Jurkat, Clone E6-1 (cell line): ENCODE measurements at regions not wholly inside any gene's neighbourhood (a gene's known extent, or its start where the extent isn't known, plus 50 kb on each side); places are given as distances from the start of the nearest gene placed in this dataset.
A peak's percentile ranks its signal among the peaks of the same experiment; 100 is the strongest.

ENCODE experiments used
- DNase-seq: peaks from one replicate; pipeline ENCODE4 v3.0.0-alpha.2; 2011; ENCODE audit warnings: low read depth, low spot score
- H3K4me3 ChIP-seq: 2 replicates; pipeline ENCODE4 v1.5.1; 2011; ENCODE audit warnings: mild to moderate bottlenecking, low read length, control low read depth, moderate library complexity

DNA sequence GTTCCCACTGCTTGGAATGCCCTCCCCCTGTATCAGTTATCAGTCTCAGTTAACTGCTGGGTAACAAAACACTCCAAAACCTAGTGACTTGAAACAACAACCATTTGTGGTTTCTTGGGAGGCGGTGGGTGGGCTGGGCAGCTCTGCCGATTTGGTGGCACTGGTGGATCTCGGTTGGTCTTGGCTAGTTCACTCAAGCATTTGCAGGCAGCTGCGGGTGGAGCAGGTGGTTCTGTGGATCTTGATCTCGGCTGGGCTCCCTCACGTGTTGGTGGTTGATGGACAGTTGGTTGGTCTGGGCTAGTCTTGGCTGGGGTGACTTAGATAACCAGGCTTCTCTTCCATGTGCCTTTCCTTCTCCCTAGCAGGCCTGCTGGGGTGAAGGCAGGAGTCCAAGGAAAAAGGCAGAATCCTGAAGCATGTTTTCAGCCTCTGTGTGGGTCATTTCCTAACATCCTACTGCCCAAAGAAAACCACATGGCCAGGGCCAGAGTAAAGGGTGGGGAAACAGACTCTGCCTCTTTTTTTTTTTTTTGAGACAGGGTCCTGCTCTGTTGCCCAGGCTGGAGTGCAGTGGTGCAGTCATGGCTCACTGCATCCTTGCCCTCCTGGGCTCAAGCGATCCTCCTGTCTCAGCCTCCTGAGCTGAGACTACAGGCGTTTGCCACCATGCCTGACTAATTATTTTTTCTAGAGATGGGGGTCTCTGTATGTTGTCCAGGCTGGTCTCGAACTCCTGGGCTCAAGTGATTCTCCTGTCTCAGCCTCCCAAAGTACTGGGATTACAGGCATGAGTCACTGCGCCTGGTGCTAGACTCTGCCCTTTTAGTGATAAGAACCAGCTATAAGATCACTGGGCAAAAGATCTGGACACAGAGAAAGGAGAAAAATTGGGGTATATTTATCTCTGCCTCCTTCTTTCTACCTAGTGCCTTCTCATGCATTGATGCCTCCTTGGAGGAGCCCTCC, 183.7 kb downstream of the RGS3 start:
- H3K4me3 ChIP-seq = no peak overlapping the region
- no peak for DNase-seq

GRCh38 chr9:113648048-113648447, 184.5 kb downstream of the RGS3 start:
- DNase-seq = no peak
- no peak overlapping the region for H3K4me3 ChIP-seq

DNA sequence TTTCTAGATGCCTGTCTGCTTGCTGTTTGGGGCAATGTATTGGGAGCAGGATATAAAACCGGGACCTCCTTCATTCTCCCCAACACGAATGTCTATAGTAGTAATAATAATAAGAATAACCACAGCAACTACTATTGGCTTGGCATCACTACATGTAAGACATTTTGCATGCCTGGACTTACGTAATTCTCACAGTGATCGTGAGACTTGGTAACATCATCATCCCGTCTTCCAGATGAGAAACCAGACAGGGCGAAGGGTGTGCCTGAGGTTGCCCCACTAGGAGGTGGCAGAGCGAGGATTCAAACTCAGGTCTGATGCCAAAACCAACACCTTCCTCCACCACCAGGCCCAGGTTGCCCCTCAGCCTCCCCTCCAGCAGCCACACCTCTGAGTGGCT, 185.1 kb downstream of the RGS3 start:
- DNase-seq = no peak
- H3K4me3 ChIP-seq = no peak overlapping the region

DNA sequence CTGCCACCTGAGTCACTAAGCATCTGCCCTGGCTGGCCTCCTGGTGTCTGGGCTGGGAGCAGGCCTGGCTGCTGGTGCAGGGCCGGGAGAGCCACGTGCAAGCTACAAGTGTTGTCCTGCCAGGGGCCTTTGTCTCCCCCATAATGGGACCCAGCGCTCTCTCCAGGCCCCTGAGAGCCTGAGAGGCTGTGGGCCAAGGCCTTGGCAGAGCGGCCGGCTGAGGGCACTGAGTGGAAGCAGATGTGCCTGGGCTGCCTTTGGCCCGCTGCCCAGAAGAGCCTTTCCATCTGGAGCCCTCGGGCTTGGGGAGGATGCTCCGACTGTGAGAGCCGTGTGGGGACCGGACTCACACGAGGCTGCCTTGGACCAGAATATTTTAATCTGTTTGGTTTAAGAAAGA, 185.5 kb downstream of the RGS3 start:
- no peak for DNase-seq
- no peak overlapping the region for H3K4me3 ChIP-seq

DNA sequence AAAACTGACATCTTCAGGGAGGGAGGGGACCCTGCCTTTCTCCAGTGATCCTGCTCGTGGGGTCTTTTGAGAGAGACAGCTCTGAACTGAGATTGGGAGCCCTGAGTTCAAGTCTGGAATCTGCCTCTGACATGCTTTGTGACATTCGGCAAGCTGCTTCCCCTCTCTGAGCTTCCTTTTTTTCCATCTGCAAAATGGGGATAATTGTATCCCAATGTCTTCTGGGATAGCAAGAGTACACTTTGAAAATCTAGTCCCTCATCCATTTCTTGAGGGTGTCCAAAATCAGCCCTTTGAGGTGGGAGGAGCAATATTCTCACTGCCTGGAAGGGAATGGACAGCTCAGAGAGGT, 186.3 kb downstream of the RGS3 start:
- DNase-seq = no peak

DNA sequence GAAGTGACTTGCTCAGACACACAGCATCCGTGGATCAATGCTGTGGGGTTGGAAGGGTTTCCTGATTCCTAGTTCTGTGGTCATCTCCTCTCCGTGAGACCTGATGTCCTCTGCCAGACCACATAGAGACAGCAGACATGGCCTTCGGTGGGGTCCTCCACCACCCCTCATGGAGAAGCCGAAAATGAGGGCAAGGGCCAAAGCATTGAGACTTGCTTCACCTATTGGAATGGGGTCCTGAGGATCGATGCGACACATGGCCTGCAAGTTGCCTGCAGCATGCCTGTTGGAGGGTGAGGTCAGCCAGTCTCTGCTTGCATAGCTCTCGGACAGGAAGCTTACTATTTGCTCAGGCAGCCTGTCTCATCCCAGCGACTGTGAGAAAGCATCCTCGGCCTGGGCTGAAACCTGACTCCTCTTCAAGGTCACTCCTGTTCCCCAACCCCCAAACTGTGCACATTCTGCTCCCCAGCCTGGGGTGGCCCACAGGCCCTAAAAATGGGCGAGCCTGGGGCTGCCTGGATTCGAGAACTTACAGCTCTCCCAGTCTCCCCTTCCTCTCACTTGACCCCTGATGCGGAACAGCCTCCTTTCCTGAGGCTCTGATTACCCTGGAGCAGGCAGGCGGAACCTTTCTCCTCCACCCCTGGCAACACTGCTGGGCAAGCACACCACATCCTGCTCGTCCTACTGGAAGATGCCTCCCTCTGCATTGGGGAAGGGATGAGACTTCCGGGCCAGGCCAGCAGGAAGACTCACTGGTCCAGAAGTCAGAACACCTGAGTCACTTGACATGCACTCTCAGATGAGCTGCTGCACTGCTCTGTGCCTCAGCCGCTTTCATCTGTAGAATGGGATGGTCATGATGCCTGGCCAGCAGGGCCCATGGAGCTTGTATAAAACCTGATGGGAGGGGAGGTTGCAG, 186.9 kb downstream of the RGS3 start:
- no peak overlapping the region for H3K4me3 ChIP-seq
- no peak for DNase-seq

More for the DNA sequence above, 186.3 kb downstream of the RGS3 start:
- H3K4me3 ChIP-seq = no peak overlapping the region

DNA sequence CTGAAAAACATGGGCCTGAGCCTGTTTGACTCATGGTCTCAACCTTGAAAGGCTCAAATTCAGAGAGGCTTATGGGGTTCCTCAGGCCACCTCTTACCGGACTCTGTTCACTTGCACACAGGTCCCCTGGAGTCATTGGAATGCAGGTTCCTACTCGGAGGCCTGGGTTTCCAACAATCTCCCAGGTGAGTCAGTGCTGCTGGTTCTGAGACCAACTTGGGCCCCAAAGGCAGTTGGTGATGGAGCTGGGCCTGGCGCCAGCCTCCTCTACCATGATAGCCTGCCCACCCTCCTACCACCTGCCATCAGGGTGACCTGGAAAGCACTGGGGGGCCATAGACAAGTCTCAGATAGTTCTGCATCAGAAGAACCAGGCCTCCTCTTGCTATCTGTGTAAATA, 188.4 kb downstream of the RGS3 start:
- H3K4me3 ChIP-seq = no peak overlapping the region
- DNase-seq = no peak

GRCh38 chr9:113652355-113653152, 189.0 kb downstream of the RGS3 start:
- no peak overlapping the region for H3K4me3 ChIP-seq
- DNase-seq = no peak

GRCh38 chr9:113653746-113654604, 190.4 kb downstream of the RGS3 start:
- no peak overlapping the region for H3K4me3 ChIP-seq
- DNase-seq = no peak

DNA sequence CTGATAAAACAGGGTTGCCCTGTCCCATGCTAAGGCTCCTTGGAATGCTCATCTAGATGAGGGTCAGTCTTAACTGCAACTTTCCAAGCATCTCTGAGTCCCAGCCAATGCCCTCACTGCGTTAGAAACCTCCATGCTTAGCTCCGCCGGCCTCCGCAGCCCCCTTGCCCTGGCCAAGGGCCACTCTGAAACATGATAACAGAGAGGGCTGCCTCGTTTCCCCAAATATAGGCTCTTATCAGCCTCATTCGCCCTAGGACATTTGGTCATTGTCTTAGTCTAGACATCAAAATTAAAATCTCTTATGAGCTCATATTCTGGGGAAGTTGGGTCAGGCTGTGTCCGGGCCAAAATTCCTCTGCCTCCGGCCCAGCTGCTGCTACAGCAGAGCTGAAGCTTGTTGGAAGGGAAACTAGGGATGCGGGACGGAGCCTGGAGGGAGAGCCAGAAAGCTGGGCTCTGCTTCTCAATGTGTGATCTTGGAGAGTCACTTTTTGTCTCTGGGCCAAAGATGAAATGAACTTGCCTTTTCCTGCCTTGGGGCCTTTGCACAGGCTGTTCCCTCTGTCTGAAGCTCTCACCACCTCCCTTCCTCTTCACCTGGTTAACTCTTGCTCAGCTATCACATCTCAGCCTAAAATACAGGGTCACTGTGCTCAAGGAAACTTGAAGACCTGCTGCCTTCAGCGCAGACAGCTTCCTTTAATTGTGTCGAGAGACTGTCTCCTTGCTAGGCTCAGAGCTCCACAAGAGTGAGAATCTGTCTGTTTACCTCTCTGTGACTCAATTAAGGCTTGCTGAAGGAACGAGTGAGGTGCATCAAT, 191.3 kb downstream of the RGS3 start:
- no peak overlapping the region for H3K4me3 ChIP-seq
- no peak for DNase-seq

DNA sequence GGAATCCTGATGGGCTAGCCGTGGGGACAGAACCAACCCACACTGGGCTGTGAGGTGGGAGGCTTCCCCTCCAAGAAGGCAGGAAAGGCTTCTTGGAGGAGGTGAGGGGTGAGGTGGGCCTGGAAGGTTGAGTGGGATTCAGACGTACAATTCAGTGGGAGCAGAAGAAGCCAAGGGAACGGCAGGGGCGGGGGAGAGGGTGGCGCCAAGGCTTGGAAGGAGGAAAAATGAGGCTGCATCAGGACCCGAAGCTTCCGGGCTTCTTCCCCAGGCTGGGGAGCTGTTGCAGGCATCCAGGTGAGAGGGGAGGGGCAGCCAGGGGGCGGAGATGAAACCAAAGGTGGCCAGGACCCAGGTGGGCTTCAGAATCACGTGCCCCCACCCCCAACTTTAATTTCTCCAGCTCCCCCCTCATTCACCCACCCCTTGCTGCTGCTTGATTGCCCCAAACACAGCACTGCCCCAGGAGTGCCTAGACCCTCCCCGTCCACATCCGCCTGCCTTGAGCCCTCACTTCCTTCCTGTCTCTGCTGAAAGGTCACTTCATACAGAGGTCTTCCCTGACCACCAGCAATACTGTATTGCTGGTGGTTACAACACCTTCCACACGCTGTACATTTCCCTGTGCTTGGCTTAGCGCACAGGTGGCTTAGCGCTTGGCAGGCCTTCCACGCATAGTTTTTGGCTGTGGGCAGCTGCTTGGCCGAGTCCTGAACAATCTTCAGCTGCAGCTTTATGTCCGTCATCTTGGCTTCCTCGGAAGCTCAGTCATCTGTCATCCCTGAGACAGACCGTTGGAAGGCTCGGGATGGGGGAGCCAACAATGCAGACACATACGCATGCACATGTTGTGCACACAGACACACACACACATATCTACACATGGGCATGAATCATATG, 193.5 kb downstream of the RGS3 start:
- no peak overlapping the region for H3K4me3 ChIP-seq
- DNase-seq = no peak

GRCh38 chr9:113657765-113658544, 194.4 kb downstream of the RGS3 start:
- no peak overlapping the region for H3K4me3 ChIP-seq
- peak; percentile 52 for DNase-seq

DNA sequence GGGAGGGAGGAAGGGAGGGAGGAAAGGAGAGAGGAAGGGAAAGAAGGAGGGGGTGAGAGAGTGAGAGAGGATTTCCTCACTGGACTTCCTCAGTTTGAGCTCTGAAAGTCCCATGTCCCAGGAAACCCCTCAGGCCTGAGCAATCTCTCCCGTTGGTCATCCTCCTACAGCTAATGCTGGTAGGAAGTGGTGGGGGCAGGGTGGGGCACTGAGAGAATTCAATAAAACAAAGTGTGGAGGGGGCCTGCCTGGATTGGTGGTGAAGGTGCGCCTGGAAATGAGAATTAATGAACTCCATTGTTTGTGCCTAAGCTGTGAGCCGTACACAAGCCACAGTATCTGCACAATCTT, 195.0 kb downstream of the RGS3 start:
- H3K4me3 ChIP-seq = no peak overlapping the region
- DNase-seq = no peak

GRCh38 chr9:113659039-113659438, 195.5 kb downstream of the RGS3 start:
- no peak overlapping the region for H3K4me3 ChIP-seq
- no peak for DNase-seq

- DNase-seq = no peak
- no peak overlapping the region for H3K4me3 ChIP-seq
Measured at GRCh38 chr9:113659740-113660139, 196.2 kb downstream of the RGS3 start.

- DNase-seq = no peak
- no peak overlapping the region for H3K4me3 ChIP-seq
Measured at GRCh38 chr9:113660196-113660595, 196.7 kb downstream of the RGS3 start.
